ENCODE measurements at regions not wholly inside any gene's neighbourhood (a gene's known extent, or its start where the extent isn't known, plus 50 kb on each side); places are given as distances from the start of the nearest gene placed in this dataset.

DNA sequence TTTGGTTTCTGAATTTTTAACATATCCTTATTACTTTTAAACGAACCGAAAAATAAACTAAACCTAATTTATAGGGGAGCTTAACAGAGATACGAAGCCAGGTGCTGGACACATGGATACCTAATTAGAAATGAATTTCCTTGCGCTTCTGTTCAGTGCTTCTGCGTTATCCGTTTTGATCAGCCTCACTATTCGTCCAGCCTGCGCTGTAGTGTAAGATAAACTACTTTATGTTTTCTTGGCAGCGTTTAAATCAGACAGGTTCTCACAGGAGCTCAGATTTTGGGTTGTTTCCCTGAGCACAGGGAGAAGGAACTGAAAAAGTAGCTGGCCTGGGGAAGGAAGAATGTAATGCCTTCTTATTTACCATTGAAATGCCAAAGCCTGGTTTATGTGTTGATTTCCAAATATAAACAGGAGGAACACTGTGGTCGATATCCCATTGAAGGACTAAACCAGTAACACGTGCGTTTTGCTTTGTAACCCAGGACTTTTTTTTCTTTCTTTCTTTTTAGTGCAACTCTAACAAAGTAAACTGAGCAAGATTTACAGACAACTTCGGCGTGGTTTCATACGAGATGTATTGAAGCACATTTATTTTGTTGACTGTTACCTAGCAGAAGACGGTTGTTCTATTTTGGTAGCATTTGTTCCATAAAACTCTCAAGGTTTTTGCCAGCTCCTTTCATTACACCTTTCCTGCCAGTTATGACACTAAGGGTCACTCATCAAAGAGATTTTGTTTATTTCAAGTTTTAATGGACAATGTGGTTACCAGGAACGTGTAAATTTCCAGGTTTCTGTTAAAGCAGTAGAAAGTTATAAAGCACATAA, 214.8 kb upstream of the HEY2 start (continued):
- TF ChIP-seq, protein P1, sequence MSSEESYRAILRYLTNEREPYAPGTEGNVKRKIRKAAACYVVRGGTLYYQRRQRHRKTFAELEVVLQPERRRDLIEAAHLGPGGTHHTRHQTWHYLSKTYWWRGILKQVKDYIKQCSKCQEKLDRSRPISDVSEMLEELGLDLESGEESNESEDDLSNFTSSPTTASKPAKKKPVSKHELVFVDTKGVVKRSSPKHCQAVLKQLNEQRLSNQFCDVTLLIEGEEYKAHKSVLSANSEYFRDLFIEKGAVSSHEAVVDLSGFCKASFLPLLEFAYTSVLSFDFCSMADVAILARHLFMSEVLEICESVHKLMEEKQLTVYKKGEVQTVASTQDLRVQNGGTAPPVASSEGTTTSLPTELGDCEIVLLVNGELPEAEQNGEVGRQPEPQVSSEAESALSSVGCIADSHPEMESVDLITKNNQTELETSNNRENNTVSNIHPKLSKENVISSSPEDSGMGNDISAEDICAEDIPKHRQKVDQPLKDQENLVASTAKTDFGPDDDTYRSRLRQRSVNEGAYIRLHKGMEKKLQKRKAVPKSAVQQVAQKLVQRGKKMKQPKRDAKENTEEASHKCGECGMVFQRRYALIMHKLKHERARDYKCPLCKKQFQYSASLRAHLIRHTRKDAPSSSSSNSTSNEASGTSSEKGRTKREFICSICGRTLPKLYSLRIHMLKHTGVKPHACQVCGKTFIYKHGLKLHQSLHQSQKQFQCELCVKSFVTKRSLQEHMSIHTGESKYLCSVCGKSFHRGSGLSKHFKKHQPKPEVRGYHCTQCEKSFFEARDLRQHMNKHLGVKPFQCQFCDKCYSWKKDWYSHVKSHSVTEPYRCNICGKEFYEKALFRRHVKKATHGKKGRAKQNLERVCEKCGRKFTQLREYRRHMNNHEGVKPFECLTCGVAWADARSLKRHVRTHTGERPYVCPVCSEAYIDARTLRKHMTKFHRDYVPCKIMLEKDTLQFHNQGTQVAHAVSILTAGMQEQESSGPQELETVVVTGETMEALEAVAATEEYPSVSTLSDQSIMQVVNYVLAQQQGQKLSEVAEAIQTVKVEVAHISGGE (CRISPR knock-in tag; IDR thresholded peaks at IDR 0.05): no peak

DNA sequence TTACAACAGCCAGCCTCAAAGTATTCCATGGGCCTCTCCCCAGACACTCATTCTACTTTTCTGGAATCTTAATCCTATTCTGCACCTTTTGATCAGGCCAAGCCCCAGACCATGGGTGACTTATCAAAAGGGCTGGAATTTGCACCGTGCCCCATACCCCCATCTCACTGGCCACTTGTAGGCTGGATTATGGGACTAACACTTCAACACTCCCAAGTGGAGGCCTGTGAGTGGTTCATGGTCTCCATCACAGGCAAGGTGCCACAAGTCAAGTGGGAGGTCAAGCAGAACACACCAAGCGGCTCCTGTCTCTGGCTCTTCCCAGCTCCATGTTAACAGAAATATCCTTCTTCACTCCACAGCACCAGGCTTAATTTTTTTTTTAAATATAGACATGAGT, 212.3 kb upstream of the HEY2 start:
- ATAC-seq (no peak), DNase-seq (ENCODE audit: extremely low read depth in 1 of 4, low spot score in 3 of 4) (no peak), FAIRE-seq (no peak)
- WGBS (ENCODE audit: insufficient coverage, low coverage, missing lambda C conversion rate): 0% methylated on average over 2 of the region's 2 CpGs
- H3K27me3 ChIP-seq (ENCODE audit: control insufficient read depth in 2 of 2, insufficient read depth in 2 of 2, low read length in 2 of 2): peaks cover 7 to 19% of the 10 kb centered on the region in 2 experiments; a peak in 4 of 5 replicates
- POLR2A ChIA-PET: interaction anchor here (0.6 to 1.0 kb wide), 2 partner anchors 18 to 253 kb away, joined by 3 read pairs; no protein-coding TSS in a partner anchor
- CTCF ChIA-PET (ENCODE audit: low intra/inter-chr PET ratio): no interaction called here
- H3K9ac ChIP-seq (ENCODE audit: insufficient read depth in 1 of 2, low read depth in 2 of 2, low read length in 2 of 2): no peak overlapping the region
- H3K9me1 ChIP-seq (ENCODE audit: control insufficient read depth, insufficient read depth, low read length): no peaks in the 10 kb centered on the region
- no peaks in the 10 kb centered on the region for H4K20me1 ChIP-seq (replicated peaks; ENCODE audit: control insufficient read depth, insufficient read depth, low read length)
- in situ Hi-C loops (cut with MboI): no loop called here
- H3K9me3 ChIP-seq (replicated peaks; ENCODE audit: control insufficient read depth, insufficient read depth, low read depth, low read length): no peaks in the 10 kb centered on the region
- peaks cover 0 to 7% of the 10 kb centered on the region in 2 experiments; a peak in 1 of 5 replicates for H3K4me1 ChIP-seq (replicated peaks in 1 of 2; ENCODE audit: control insufficient read depth in 2 of 2, insufficient read depth in 2 of 2, low read length in 2 of 2)
- no peaks in the 10 kb centered on the region for H3K36me3 ChIP-seq (ENCODE audit: control insufficient read depth, insufficient read depth, low read length)
- no peak overlapping the region for H3K4me2 ChIP-seq (ENCODE audit: insufficient read depth, low read length)
- intact Hi-C loops (cut with micrococcal nuclease): no loop called here
- no peak overlapping the region for H3K27ac ChIP-seq (ENCODE audit: extremely low read depth, low read depth, low read length)
- no peak overlapping the region for H2AFZ ChIP-seq (ENCODE audit: low read depth, low read length)
- no peak overlapping the region for H3K4me3 ChIP-seq
- H3K79me2 ChIP-seq (ENCODE audit: control insufficient read depth, insufficient read depth, low read length): no peaks in the 10 kb centered on the region
- BruUV-seq (replicated peaks): no TSS peak
- TF ChIP-seq GATAD2A (IDR thresholded peaks at IDR 0.05) (no peak), SAP30 (IDR thresholded peaks at IDR 0.05; ENCODE audit: borderline replicate concordance, insufficient read depth, low read depth, low read length, poor library complexity, severe bottlenecking) (no peak), CBX8 (IDR thresholded peaks at IDR 0.05; ENCODE audit: borderline replicate concordance, extremely low read depth, low read depth, low read length, poor library complexity, severe bottlenecking) (no peak), ZNF583 (CRISPR knock-in tag; IDR thresholded peaks at IDR 0.05) (no peak), PHF21A (IDR thresholded peaks at IDR 0.05; ENCODE audit: borderline replicate concordance, low read depth) (no peak)
- TF ChIP-seq, protein P2, sequence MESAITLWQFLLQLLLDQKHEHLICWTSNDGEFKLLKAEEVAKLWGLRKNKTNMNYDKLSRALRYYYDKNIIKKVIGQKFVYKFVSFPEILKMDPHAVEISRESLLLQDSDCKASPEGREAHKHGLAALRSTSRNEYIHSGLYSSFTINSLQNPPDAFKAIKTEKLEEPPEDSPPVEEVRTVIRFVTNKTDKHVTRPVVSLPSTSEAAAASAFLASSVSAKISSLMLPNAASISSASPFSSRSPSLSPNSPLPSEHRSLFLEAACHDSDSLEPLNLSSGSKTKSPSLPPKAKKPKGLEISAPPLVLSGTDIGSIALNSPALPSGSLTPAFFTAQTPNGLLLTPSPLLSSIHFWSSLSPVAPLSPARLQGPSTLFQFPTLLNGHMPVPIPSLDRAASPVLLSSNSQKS (CRISPR knock-in tag; IDR thresholded peaks at IDR 0.05): no peak
